ENCODE measurements at regions not wholly inside any gene's neighbourhood (a gene's known extent, or its start where the extent isn't known, plus 50 kb on each side); places are given as distances from the start of the nearest gene placed in this dataset.
A peak's percentile ranks its signal among the peaks of the same experiment; 100 is the strongest.

GRCh38 chr6:82738773-82739172 lies 326.9 kb downstream of the UBE3D start:
- DNase-seq: no peak
- Histone ChIP-seq H3K4me3 (ENCODE audit: insufficient read depth, low read depth, low read length) (no peak overlapping the region), H3K27me3 (ENCODE audit: control insufficient read depth, insufficient read depth, low read length) (no peaks in the 10 kb centered on the region), H3K36me3 (replicated peaks; ENCODE audit: control insufficient read depth, insufficient read depth, low read length) (no peaks in the 10 kb centered on the region)

GRCh38 chr6:82739303-82739702 lies 326.3 kb downstream of the UBE3D start:
- DNase-seq: no peak
- H3K36me3 ChIP-seq (replicated peaks; ENCODE audit: control insufficient read depth, insufficient read depth, low read length): no peaks in the 10 kb centered on the region
- H3K27me3 ChIP-seq (ENCODE audit: control insufficient read depth, insufficient read depth, low read length): no peaks in the 10 kb centered on the region
- no peak overlapping the region for H3K4me3 ChIP-seq (ENCODE audit: insufficient read depth, low read depth, low read length)

GRCh38 chr6:82740072-82740471 lies 325.6 kb downstream of the UBE3D start:
- Histone ChIP-seq H3K4me3 (ENCODE audit: insufficient read depth, low read depth, low read length) (no peak overlapping the region), H3K36me3 (replicated peaks; ENCODE audit: control insufficient read depth, insufficient read depth, low read length) (no peaks in the 10 kb centered on the region), H3K27me3 (ENCODE audit: control insufficient read depth, insufficient read depth, low read length) (no peaks in the 10 kb centered on the region)
- DNase-seq: no peak

- Histone ChIP-seq H3K36me3 (replicated peaks; ENCODE audit: control insufficient read depth, insufficient read depth, low read length) (no peaks in the 10 kb centered on the region), H3K4me3 (ENCODE audit: insufficient read depth, low read depth, low read length) (no peak overlapping the region), H3K27me3 (ENCODE audit: control insufficient read depth, insufficient read depth, low read length) (no peaks in the 10 kb centered on the region)
- no peak for DNase-seq
Measured at GRCh38 chr6:82741325-82741995, 324.2 kb downstream of the UBE3D start.

GRCh38 chr6:82741996-82742385 lies 323.6 kb downstream of the UBE3D start:
- Histone ChIP-seq H3K27me3 (ENCODE audit: control insufficient read depth, insufficient read depth, low read length) (no peaks in the 10 kb centered on the region), H3K4me3 (ENCODE audit: insufficient read depth, low read depth, low read length) (no peak overlapping the region), H3K36me3 (replicated peaks; ENCODE audit: control insufficient read depth, insufficient read depth, low read length) (no peaks in the 10 kb centered on the region)
- peak; percentile 6 for DNase-seq

- Histone ChIP-seq H3K4me3 (ENCODE audit: insufficient read depth, low read depth, low read length) (no peak overlapping the region), H3K36me3 (replicated peaks; ENCODE audit: control insufficient read depth, insufficient read depth, low read length) (no peaks in the 10 kb centered on the region), H3K27me3 (ENCODE audit: control insufficient read depth, insufficient read depth, low read length) (no peaks in the 10 kb centered on the region)
- no peak for DNase-seq
Measured at GRCh38 chr6:82744286-82745015, 321.2 kb downstream of the UBE3D start.

- H3K4me3 ChIP-seq (ENCODE audit: insufficient read depth, low read depth, low read length): no peak overlapping the region
- DNase-seq: no peak
- no peaks in the 10 kb centered on the region for H3K27me3 ChIP-seq (ENCODE audit: control insufficient read depth, insufficient read depth, low read length)
- H3K36me3 ChIP-seq (replicated peaks; ENCODE audit: control insufficient read depth, insufficient read depth, low read length): no peaks in the 10 kb centered on the region
Measured at GRCh38 chr6:82750556-82750955, 315.1 kb downstream of the UBE3D start.

GRCh38 chr6:82751718-82752117 lies 313.9 kb downstream of the UBE3D start:
- peak; percentile 9 for DNase-seq
- no peaks in the 10 kb centered on the region for H3K27me3 ChIP-seq (ENCODE audit: control insufficient read depth, insufficient read depth, low read length)
- H3K4me3 ChIP-seq (ENCODE audit: insufficient read depth, low read depth, low read length): no peak overlapping the region
- H3K36me3 ChIP-seq (replicated peaks; ENCODE audit: control insufficient read depth, insufficient read depth, low read length): no peaks in the 10 kb centered on the region

GRCh38 chr6:82761674-82762345 lies 303.8 kb downstream of the UBE3D start:
- no peak overlapping the region for H3K4me3 ChIP-seq (ENCODE audit: insufficient read depth, low read depth, low read length)
- H3K27me3 ChIP-seq (ENCODE audit: control insufficient read depth, insufficient read depth, low read length): no peaks in the 10 kb centered on the region
- no peak for DNase-seq
- H3K36me3 ChIP-seq (replicated peaks; ENCODE audit: control insufficient read depth, insufficient read depth, low read length): no peaks in the 10 kb centered on the region

- Histone ChIP-seq H3K4me3 (ENCODE audit: insufficient read depth, low read depth, low read length) (no peak overlapping the region), H3K36me3 (replicated peaks; ENCODE audit: control insufficient read depth, insufficient read depth, low read length) (no peaks in the 10 kb centered on the region), H3K27me3 (ENCODE audit: control insufficient read depth, insufficient read depth, low read length) (no peaks in the 10 kb centered on the region)
- no peak for DNase-seq
Measured at GRCh38 chr6:82766476-82766875, 299.2 kb downstream of the UBE3D start.

GRCh38 chr6:82767037-82767436 lies 298.6 kb downstream of the UBE3D start:
- no peaks in the 10 kb centered on the region for H3K27me3 ChIP-seq (ENCODE audit: control insufficient read depth, insufficient read depth, low read length)
- peak; percentile 11 for DNase-seq
- H3K4me3 ChIP-seq (ENCODE audit: insufficient read depth, low read depth, low read length): no peak overlapping the region
- H3K36me3 ChIP-seq (replicated peaks; ENCODE audit: control insufficient read depth, insufficient read depth, low read length): no peaks in the 10 kb centered on the region

- Histone ChIP-seq H3K36me3 (replicated peaks; ENCODE audit: control insufficient read depth, insufficient read depth, low read length) (no peaks in the 10 kb centered on the region), H3K4me3 (ENCODE audit: insufficient read depth, low read depth, low read length) (no peak overlapping the region), H3K27me3 (ENCODE audit: control insufficient read depth, insufficient read depth, low read length) (no peaks in the 10 kb centered on the region)
- DNase-seq: no peak
Measured at GRCh38 chr6:82767447-82767846, 298.2 kb downstream of the UBE3D start.

GRCh38 chr6:82772851-82773717 lies 292.6 kb downstream of the UBE3D start:
- no peaks in the 10 kb centered on the region for H3K27me3 ChIP-seq (ENCODE audit: control insufficient read depth, insufficient read depth, low read length)
- no peak overlapping the region for H3K4me3 ChIP-seq (ENCODE audit: insufficient read depth, low read depth, low read length)
- no peaks in the 10 kb centered on the region for H3K36me3 ChIP-seq (replicated peaks; ENCODE audit: control insufficient read depth, insufficient read depth, low read length)
- DNase-seq: no peak

- Histone ChIP-seq H3K27me3 (ENCODE audit: control insufficient read depth, insufficient read depth, low read length) (no peaks in the 10 kb centered on the region), H3K36me3 (replicated peaks; ENCODE audit: control insufficient read depth, insufficient read depth, low read length) (no peaks in the 10 kb centered on the region), H3K4me3 (ENCODE audit: insufficient read depth, low read depth, low read length) (no peak overlapping the region)
- no peak for DNase-seq
Measured at GRCh38 chr6:82775361-82775760, 290.3 kb downstream of the UBE3D start.
